ENCODE measurements at regions not wholly inside any gene's neighbourhood (a gene's known extent, or its start where the extent isn't known, plus 50 kb on each side); places are given as distances from the start of the nearest gene placed in this dataset.

- TF ChIP-seq EP300 (IDR thresholded peaks at IDR 0.05) (no peak), PHF8 (IDR thresholded peaks at IDR 0.05; ENCODE audit: borderline replicate concordance, low read depth) (no peak), CTCF (IDR thresholded peaks at IDR 0.05) (no peak), RNF2 (IDR thresholded peaks at IDR 0.05; ENCODE audit: borderline replicate concordance, low read depth) (no peak)
These were observed 255.1 kb downstream of the C4orf33 start for GRCh38 chr4:129350834-129351721.

Data from A549 (cell line).